ENCODE measurements at regions not wholly inside any gene's neighbourhood (a gene's known extent, or its start where the extent isn't known, plus 50 kb on each side); places are given as distances from the start of the nearest gene placed in this dataset.
A peak's percentile ranks its signal among the peaks of the same experiment; 100 is the strongest.

DNA sequence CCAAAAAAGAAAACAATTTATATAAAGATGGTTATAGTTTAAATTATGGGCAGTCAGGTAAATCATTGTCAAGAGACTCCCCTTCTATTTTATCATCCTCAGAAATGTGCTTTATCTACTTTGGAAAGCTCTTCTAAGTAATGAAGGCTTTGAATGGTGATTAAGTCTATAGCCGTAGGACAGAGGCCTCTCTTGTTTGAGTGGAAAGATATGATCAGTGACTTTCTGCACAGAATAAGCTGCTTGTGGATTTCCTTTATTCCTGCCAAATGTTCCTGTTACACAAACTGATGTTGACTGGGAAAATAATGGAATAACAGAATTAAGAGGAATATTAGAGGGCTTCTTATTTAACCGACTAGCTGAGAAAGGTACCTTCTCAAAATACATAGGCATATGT lies 174.6 kb upstream of the IVNS1ABP start:
- H3K27ac ChIP-seq: peak overlapping the region; percentile 67
- TF ChIP-seq, protein P1, sequence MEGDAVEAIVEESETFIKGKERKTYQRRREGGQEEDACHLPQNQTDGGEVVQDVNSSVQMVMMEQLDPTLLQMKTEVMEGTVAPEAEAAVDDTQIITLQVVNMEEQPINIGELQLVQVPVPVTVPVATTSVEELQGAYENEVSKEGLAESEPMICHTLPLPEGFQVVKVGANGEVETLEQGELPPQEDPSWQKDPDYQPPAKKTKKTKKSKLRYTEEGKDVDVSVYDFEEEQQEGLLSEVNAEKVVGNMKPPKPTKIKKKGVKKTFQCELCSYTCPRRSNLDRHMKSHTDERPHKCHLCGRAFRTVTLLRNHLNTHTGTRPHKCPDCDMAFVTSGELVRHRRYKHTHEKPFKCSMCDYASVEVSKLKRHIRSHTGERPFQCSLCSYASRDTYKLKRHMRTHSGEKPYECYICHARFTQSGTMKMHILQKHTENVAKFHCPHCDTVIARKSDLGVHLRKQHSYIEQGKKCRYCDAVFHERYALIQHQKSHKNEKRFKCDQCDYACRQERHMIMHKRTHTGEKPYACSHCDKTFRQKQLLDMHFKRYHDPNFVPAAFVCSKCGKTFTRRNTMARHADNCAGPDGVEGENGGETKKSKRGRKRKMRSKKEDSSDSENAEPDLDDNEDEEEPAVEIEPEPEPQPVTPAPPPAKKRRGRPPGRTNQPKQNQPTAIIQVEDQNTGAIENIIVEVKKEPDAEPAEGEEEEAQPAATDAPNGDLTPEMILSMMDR (conservative IDR thresholded peaks at IDR 0.05): no peak

DNA sequence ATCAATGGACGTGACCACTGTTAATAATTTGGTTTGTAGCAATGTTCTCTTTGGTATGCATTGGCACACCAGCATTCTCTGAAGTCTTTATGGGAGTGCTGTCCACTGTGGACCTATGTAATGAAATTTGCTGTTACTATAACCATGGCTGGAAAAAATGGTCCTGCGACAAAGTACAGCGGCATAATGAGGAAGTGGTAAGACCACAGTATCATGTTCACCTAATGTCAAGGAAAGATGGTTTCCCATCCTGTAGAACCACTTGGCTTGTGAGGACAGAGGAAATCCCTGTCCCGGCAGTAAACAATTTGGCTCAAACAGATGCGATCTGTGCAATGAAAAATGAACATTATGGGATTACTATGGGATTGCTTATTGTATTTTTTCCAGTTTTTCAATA lies 173.9 kb upstream of the IVNS1ABP start:
- H3K27ac ChIP-seq: peak overlapping the region; percentile 67
- TF ChIP-seq, protein P1 (conservative IDR thresholded peaks at IDR 0.05): no peak

DNA sequence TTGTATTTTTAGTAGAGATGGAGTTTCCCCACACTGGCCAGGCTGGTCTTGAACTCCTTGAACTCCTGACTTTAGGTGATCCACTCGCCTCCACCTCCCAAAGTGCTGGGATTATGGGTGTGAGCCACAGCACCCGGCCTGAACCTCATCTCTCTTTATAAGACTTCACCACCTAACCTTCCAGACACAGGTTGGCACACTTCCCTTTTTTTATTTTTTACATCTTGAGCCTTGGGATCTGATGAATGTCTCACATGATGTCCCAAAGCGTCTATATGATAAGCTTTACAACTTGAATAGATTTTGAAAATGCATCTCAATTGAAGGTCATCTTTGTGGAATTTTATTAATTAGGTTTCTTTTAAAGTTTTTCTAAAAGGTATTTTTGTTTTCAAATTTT lies 172.4 kb upstream of the IVNS1ABP start:
- H3K27ac ChIP-seq: no peak overlapping the region; the same call in 1 of the 2 replicates
- TF ChIP-seq, protein P1 (conservative IDR thresholded peaks at IDR 0.05): no peak

DNA sequence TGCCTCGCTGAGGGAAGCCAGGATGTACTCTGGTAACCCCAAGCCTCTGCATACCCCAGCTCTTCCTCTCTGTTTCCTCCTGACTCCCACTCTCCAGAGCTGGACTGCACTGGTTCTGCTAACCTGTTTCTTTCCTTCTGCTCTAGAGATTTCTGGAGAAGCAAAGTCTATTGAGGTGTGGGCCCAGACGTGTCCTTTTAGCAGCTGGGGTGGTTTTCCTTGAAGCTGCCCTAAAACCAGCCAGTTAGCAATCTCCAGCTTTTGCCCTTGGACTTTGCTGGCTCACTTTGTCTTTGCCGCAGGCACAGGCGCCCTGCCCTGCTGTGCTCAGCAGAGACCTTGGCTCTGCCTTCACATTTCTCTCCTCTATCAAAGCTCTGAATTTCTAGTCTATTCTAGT lies 171.8 kb upstream of the IVNS1ABP start:
- TF ChIP-seq, protein P1 (conservative IDR thresholded peaks at IDR 0.05): no peak
- H3K27ac ChIP-seq: peak overlapping the region; percentile 9; the same call in 1 of the 2 replicates

DNA sequence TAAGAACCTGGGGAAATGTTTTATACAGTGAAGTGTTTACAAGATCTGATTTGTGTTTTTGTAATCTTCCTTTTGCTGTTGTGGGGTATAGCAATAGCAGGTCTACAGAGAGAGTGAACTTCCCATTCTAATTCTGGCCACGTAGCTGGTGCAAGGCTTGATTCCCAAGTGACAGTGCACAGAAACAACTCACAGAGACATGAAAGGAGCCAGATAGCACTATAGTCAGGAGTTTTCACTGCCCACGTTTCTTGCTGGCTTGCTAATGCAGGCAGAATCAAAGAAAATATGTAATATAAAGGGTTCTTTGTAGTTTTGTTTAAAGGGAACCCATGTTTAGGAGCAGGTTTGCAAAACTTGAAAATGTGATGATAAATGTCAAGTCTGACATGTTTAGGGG lies 170.9 kb upstream of the IVNS1ABP start:
- H3K27ac ChIP-seq: no peak overlapping the region
- TF ChIP-seq, protein P1 (conservative IDR thresholded peaks at IDR 0.05): no peak

DNA sequence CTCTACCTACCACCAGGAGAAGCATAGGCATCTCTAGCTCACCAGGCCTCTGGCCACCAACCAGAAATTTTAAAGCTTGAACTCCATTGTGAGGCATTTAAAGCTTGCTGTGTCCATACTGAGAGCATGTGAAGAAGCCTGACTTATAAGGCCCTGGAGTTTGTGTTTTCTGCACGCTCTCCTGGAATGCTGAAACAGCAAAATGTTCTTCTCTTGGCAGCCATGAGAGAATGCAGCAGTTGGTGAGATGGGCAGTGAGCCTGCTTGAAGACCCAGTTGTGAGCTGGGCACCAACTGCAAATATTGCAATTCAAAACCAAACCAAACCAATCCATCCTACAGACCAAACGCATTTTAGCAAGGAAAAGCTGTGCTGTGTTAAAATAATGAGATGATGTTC lies 170.0 kb upstream of the IVNS1ABP start:
- no peak overlapping the region for H3K27ac ChIP-seq
- TF ChIP-seq, protein P1 (conservative IDR thresholded peaks at IDR 0.05): no peak

DNA sequence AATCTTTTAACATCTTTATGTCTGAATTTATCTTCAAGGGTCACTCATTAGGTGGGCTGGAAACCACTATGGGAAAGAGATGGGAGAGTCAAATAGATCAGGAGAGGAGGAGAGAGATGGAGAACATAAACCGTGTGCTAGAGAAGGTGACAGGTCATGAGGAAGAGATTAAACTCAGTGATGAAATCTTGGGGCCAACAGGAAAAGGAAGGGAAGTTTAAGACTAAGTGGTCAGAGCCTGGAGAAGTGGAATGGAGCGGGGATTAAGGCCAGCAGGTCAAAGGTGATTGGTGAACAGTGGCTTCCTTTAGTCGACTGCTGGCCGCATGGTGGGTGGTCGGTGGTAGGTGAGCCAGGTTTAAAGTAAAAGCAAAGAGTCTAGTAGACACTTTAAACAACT lies 169.3 kb upstream of the IVNS1ABP start:
- TF ChIP-seq, protein P1 (conservative IDR thresholded peaks at IDR 0.05): no peak
- H3K27ac ChIP-seq: no peak overlapping the region
